Cardiac muscle cell (in vitro differentiated cells and primary cell): ENCODE measurements at regions not wholly inside any gene's neighbourhood (a gene's known extent, or its start where the extent isn't known, plus 50 kb on each side); places are given as distances from the start of the nearest gene placed in this dataset.
"Not testable (repeated sequence)": the region's sequence is repeated elsewhere in the genome, so short reads cannot be mapped to it uniquely, and the experiment has no call there.

Source experiments
- DNase-seq, 2 donors: peaks; one replicate each; pipeline versions ENCODE4 v3.0.0 to v3.0.0-alpha.2; 2010 to 2017; ENCODE audit warnings: low read depth in 1 of 2, low spot score in 1 of 2
- H3K27ac ChIP-seq: fragments of 200-600 bp; sonication (generic); 2 replicates; pipeline ENCODE4 v1.5.1; 2016
- H3K27me3 ChIP-seq: fragments of 200-600 bp; sonication (generic); 2 replicates; pipeline ENCODE4 v1.6.0; 2016; ENCODE audit warnings: control low read depth
- H3K36me3 ChIP-seq: fragments of 200-600 bp; sonication (generic); 2 replicates; pipeline ENCODE4 v1.5.1; 2016; ENCODE audit warnings: control low read depth
- H3K4me1 ChIP-seq: fragments of 200-600 bp; sonication (generic); 2 replicates; pipeline ENCODE4 v1.8.1; 2017; ENCODE audit warnings: low read depth, mild to moderate bottlenecking, mixed run types
- H3K4me3 ChIP-seq: fragments of 200-600 bp; sonication (generic); 2 replicates; pipeline ENCODE4 v1.5.1; 2016; ENCODE audit warnings: mild to moderate bottlenecking
- H3K9me3 ChIP-seq: fragments of 200-600 bp; sonication (generic); 2 replicates; pipeline ENCODE4 v1.5.1; 2017; ENCODE audit warnings: low read depth, mild to moderate bottlenecking, control low read depth
- TF ChIP-seq, protein P1 (sequence below): IDR thresholded peaks from 2 replicates; pipeline ENCODE4 v1.5.1; 2012; ENCODE audit warnings: low read depth, mild to moderate bottlenecking, low read length

DNA sequence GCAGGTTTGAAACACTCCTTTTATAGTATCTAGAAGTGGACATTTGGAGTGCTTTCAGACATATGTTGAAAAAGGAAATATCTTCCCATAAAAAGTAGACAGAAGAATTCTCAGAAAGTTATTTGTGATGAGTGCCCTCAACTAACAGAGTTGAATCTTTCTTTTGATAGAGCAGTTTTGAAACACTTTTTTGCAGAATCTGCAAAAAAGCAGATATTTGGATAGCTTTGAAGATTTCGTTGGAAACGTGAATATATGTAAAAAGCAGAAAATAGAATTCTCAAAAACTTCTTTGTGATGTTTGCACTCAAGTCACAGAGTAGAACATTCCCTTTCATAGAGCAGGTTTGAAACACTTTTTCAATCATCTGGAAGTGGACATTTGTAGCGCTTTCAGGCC lies 676.4 kb upstream of the ZNF337 start:
- H3K36me3 ChIP-seq, H3K27ac ChIP-seq, H3K9me3 ChIP-seq, H3K27me3 ChIP-seq, DNase-seq, H3K4me1 ChIP-seq, H3K4me3 ChIP-seq: not testable (repeated sequence)

DNA sequence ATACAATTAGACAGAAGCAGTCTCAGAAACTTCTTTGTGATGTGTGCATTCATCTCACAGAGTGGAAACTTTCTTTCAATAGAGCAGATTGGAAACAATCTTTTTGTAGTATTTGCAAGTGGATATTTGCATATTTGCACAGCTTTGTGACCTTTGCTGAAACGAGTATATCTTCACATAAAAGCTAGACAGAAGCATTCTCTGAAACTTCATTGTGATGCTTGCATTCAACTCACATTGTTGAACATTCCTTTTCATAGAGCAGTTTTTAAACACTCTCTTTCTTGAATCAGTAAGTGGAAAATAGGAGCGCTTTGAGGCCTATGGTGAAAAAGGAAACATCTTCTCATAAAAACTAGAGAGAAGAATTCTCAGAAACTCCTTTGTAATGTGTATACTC lies 657.9 kb upstream of the ZNF337 start:
- Histone ChIP-seq H3K27ac (no peak overlapping the region), H3K4me1 (no peaks in the 10 kb centered on the region), H3K9me3 (no peaks in the 10 kb centered on the region), H3K27me3 (no peaks in the 10 kb centered on the region), H3K4me3 (no peak overlapping the region), H3K36me3 (no peaks in the 10 kb centered on the region)
- TF ChIP-seq, protein P1, sequence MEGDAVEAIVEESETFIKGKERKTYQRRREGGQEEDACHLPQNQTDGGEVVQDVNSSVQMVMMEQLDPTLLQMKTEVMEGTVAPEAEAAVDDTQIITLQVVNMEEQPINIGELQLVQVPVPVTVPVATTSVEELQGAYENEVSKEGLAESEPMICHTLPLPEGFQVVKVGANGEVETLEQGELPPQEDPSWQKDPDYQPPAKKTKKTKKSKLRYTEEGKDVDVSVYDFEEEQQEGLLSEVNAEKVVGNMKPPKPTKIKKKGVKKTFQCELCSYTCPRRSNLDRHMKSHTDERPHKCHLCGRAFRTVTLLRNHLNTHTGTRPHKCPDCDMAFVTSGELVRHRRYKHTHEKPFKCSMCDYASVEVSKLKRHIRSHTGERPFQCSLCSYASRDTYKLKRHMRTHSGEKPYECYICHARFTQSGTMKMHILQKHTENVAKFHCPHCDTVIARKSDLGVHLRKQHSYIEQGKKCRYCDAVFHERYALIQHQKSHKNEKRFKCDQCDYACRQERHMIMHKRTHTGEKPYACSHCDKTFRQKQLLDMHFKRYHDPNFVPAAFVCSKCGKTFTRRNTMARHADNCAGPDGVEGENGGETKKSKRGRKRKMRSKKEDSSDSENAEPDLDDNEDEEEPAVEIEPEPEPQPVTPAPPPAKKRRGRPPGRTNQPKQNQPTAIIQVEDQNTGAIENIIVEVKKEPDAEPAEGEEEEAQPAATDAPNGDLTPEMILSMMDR: no peak
- no peak for DNase-seq

DNA sequence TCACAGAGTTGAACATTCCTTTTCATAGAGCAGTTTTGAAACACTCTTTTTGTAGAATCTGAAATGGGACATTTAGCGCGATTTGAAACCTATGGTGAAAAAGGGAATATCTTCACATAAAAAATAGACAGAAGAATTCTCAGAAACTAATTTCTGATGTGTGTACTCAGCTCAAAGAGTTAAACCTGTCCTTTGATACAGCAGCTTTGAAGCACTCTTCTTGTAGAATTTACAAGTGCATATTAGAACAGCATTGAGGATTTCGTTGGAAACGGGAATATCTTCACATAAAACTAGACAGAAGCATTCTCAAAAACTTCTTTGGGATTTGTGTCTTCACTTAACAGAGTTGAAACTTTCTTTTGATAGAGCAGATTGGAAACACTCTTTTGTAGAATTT lies 650.7 kb upstream of the ZNF337 start:
- H3K36me3 ChIP-seq: no peaks in the 10 kb centered on the region
- no peak overlapping the region for H3K27ac ChIP-seq
- no peaks in the 10 kb centered on the region for H3K4me1 ChIP-seq
- DNase-seq: no peak
- TF ChIP-seq, protein P1: no peak
- H3K27me3 ChIP-seq: no peaks in the 10 kb centered on the region
- no peak overlapping the region for H3K4me3 ChIP-seq
- H3K9me3 ChIP-seq: no peaks in the 10 kb centered on the region

DNA sequence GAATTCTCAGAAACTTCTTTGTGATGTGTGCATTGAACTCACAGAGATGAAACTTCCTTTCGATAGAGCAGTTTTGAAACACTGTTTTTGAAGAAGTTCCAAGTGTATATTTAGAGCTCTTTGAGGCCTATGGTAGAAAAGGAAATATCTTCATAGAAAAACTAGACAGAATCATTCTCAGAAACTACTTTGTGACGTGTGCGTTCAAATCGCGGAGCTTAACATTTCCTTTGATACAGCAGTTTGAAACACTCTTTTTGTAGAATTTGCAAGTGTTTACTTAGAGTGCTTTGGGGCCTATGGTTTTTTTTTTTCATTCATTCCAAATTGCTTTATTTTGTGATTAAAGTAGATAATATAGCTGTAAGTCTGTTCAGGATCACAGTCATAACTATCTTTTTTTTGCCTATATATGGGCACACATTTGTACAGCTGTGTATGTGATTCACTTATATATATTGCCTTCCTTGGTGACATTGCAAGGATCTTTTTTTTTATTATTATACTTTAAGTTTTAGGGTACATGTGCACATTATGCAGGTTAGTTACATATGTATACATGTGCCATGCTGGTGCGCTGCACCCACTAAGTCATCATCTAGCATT lies 643.9 kb upstream of the ZNF337 start:
- H3K27me3 ChIP-seq, H3K4me1 ChIP-seq, H3K27ac ChIP-seq, H3K4me3 ChIP-seq, H3K36me3 ChIP-seq, H3K9me3 ChIP-seq, DNase-seq: not testable (repeated sequence)

DNA sequence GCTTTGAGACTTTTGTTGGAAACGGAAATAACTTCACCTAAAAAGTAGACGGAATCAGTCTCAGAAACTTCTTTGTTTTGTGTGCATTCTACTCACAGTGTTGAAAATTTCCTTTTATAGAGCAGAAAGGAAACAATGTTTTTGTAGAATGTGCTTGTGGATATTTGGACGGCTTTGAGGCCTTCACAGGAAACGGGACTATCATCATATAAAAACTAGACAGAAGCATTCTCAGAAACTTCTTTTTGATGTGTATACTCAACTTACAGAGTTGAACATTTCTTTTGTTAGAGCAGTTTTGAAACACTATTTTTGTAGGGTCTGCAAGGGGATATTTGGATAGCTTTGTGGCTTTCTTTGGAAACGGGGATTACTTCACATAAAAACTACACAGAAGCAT lies 627.5 kb upstream of the ZNF337 start:
- no peak overlapping the region for H3K4me3 ChIP-seq

DNA sequence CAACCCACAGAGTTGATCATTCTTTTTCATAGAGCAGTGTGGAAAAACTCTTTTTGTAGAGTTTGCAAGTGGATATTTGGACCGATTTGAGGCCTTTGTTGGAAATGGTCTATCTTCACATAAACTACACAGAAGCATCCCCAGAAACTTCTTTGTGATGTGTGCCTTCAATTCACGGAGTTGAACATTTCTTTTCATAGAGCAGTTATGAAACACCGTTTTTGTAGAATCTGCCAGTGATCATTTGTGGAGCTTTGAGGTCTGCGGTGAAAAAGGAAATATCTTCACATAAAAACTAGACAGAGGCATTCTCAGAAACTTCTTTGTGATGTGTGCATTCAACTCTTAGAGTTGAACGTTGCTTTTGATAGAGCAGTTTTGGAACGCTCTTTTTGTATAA lies 618.4 kb upstream of the ZNF337 start:
- no peaks in the 10 kb centered on the region for H3K36me3 ChIP-seq
- H3K27me3 ChIP-seq: no peaks in the 10 kb centered on the region
- TF ChIP-seq, protein P1: no peak
- no peaks in the 10 kb centered on the region for H3K9me3 ChIP-seq
- H3K27ac ChIP-seq: no peak overlapping the region
- no peak for DNase-seq
- no peak overlapping the region for H3K4me3 ChIP-seq
- H3K4me1 ChIP-seq: no peaks in the 10 kb centered on the region

More for the DNA sequence above, 627.5 kb upstream of the ZNF337 start:
- Histone ChIP-seq H3K36me3 (no peaks in the 10 kb centered on the region), H3K9me3 (no peaks in the 10 kb centered on the region), H3K27ac (no peak overlapping the region), H3K4me1 (no peaks in the 10 kb centered on the region), H3K27me3 (no peaks in the 10 kb centered on the region)
- no peak for DNase-seq
- TF ChIP-seq, protein P1: no peak

DNA sequence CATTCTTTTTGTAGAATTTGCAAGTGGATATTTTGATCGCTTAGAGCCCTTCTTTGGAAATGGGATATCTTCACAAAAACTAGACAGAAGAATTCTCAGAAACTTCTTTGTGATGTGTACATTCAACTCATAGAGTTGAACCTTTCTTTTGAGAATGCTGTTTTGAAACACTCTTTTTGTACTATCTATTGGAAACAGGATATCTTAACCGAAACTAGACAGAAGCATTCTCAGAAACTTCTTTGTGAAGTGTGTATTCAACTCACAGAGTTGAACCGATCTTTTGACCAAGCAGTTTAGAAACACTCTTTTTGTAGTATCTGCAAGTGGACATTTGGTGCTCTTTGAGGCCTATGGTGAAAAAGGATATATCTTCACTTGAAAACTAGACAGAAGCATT lies 613.1 kb upstream of the ZNF337 start:
- H3K9me3 ChIP-seq, H3K4me1 ChIP-seq, H3K27ac ChIP-seq, H3K27me3 ChIP-seq, H3K36me3 ChIP-seq, DNase-seq, H3K4me3 ChIP-seq: not testable (repeated sequence)
